ENCODE measurements at regions not wholly inside any gene's neighbourhood (a gene's known extent, or its start where the extent isn't known, plus 50 kb on each side); places are given as distances from the start of the nearest gene placed in this dataset.

DNA sequence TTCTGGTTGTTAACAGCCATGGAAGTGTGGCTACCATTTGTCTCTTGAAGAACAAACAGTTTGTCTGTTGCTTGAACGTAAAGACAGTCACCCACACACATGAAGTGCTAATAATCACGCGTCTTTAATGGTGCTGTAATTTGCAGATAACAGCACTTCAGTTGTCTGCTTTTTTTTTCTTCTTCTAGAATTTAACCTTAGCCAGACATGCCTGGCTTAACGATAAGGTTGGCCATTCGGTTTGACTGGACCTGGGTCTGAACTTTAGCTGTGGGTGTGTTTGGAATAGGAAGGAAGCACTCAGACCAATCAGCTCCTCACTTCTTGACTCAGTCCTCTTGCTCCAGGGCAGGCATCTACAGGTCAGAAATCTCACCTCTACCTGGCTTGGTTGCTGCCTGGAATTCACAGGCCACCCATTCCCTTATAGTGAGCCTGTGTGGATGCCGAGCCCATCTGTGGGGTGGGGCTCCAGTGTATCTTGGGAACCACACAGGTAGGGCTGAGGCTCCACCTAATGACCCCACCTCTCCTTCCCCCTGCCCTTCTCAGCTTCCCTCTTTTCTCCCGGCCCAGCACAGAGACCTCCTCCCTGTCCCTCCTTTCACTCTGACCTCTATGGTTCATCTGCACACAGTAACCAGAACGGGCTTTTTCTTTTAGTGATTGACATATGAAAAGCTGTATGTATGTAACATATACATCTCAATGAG lies 246.4 kb upstream of the PWP1 start:
- Histone ChIP-seq H2AK5ac (ENCODE audit: low read depth, low read length) (no peak overlapping the region; the same call in 1 of the 2 replicates), H2BK120ac (replicated peaks; ENCODE audit: low read depth, low read length) (no peak overlapping the region), H3K27me3 (replicated peaks in 1 of 4; ENCODE audit: control insufficient read depth in 3 of 4, extremely low read depth in 1 of 4, insufficient read depth in 3 of 4, low read length in 3 of 4) (no peaks in the 10 kb centered on the region), H3K4me2 (ENCODE audit: insufficient read depth in 1 of 2, low read depth in 2 of 2, low read length in 2 of 2) (no peak overlapping the region), H3K79me2 (ENCODE audit: control insufficient read depth in 1 of 2, insufficient read depth in 2 of 2, low read length in 2 of 2) (no peaks in the 10 kb centered on the region), H2AFZ (ENCODE audit: low read length) (no peak overlapping the region), H3K27ac (ENCODE audit: low read depth, low read length) (no peak overlapping the region), H3K4me1 (replicated peaks in 1 of 4; ENCODE audit: control insufficient read depth in 3 of 4, insufficient read depth in 4 of 4, low read length in 3 of 4) (peaks cover 3 to 5% (median 3%) of the 10 kb centered on the region in 4 experiments; a peak in 6 of 7 replicates), H2BK15ac (ENCODE audit: low read length) (no peak overlapping the region), H3K9me3 (ENCODE audit: insufficient read depth in 2 of 2, low read depth in 1 of 2, low read length in 1 of 2) (no peaks in the 10 kb centered on the region; a peak in 1 of 4 replicates), H4K5ac (ENCODE audit: insufficient read length, low read depth, low read length) (no peak overlapping the region), H3K14ac (ENCODE audit: insufficient read length) (no peak overlapping the region), H3K4me3 (ENCODE audit: extremely low read depth in 1 of 4, insufficient read depth in 2 of 4, low read depth in 3 of 4, low read length in 4 of 4) (no peak overlapping the region), H4K91ac (replicated peaks; ENCODE audit: insufficient read length, low read length) (no peak overlapping the region), H3K23ac (ENCODE audit: insufficient read length) (no peak overlapping the region), H3K9ac (replicated peaks in 1 of 4; ENCODE audit: extremely low read depth in 1 of 4, low read depth in 3 of 4, low read length in 3 of 4) (no peak overlapping the region), H4K8ac (ENCODE audit: extremely low read depth, insufficient read depth, low read length) (no peak overlapping the region), H3K79me1 (ENCODE audit: low read depth, low read length) (no peaks in the 10 kb centered on the region), H4K20me1 (replicated peaks in 1 of 2; ENCODE audit: control insufficient read depth in 1 of 2, insufficient read depth in 2 of 2, low read length in 2 of 2) (no peaks in the 10 kb centered on the region), H3K18ac (ENCODE audit: extremely low read depth, low read length) (no peak overlapping the region), H3K56ac (replicated peaks; ENCODE audit: insufficient read length, low read depth, low read length) (no peak overlapping the region), H2BK12ac (ENCODE audit: low read depth, low read length) (no peak overlapping the region), H2BK20ac (ENCODE audit: low read length) (no peak overlapping the region), H3K23me2 (ENCODE audit: low read depth, low read length) (no peaks in the 10 kb centered on the region), H3K36me3 (ENCODE audit: control insufficient read depth in 2 of 4, insufficient read depth in 4 of 4, low read length in 3 of 4) (no peaks in the 10 kb centered on the region), H3K4ac (replicated peaks; ENCODE audit: insufficient read length, low read depth, low read length) (no peak overlapping the region), H2BK5ac (ENCODE audit: low read depth, low read length) (no peak overlapping the region)
- ChIA-PET CTCF (ENCODE audit: partially characterized antibody) (interaction anchor here (0.6 to 5.2 kb wide), 7 partner anchors 9 to 942 kb away, joined by 3 to 24 read pairs (median 4); no protein-coding TSS in a partner anchor), POLR2A (ENCODE audit: partially characterized antibody) (interaction anchor here (1.1 kb wide), 1 partner anchor 9 kb away, joined by 4 read pairs; no protein-coding TSS in a partner anchor)
- TF ChIP-seq GTF2F1 (IDR thresholded peaks at IDR 0.05; ENCODE audit: borderline replicate concordance, low read depth, low read length) = no peak
- no peak for TF ChIP-seq SP4 (IDR thresholded peaks at IDR 0.05; ENCODE audit: low read length)
- no peak for TF ChIP-seq TAF1 (IDR thresholded peaks at IDR 0.05; ENCODE audit: low read depth, low read length)
- no peak for TF ChIP-seq BACH1 (IDR thresholded peaks at IDR 0.05; ENCODE audit: low read length)
- no peak for TF ChIP-seq FOSL1 (IDR thresholded peaks at IDR 0.05; ENCODE audit: insufficient read depth, low read depth, low read length)
- no peak for TF ChIP-seq BRCA1 (IDR thresholded peaks at IDR 0.05; ENCODE audit: low read depth, low read length)
- no peak for TF ChIP-seq RFX5 (IDR thresholded peaks at IDR 0.05; ENCODE audit: borderline replicate concordance, low read depth, low read length)
- TF ChIP-seq SIX5 (IDR thresholded peaks at IDR 0.05; ENCODE audit: low read depth, low read length) = no peak
- TF ChIP-seq, protein P1, sequence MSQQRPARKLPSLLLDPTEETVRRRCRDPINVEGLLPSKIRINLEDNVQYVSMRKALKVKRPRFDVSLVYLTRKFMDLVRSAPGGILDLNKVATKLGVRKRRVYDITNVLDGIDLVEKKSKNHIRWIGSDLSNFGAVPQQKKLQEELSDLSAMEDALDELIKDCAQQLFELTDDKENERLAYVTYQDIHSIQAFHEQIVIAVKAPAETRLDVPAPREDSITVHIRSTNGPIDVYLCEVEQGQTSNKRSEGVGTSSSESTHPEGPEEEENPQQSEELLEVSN (IDR thresholded peaks at IDR 0.05) = no peak
- no peak for TF ChIP-seq ASH2L (IDR thresholded peaks at IDR 0.05; ENCODE audit: low read length)
- no peak for TF ChIP-seq RXRA (IDR thresholded peaks at IDR 0.05; ENCODE audit: insufficient read depth, low read depth, low read length)
- no peak for TF ChIP-seq HDAC6 (IDR thresholded peaks at IDR 0.05; ENCODE audit: low read depth, low read length)
- TF ChIP-seq SIRT6 (IDR thresholded peaks at IDR 0.05; ENCODE audit: low read length) = no peak
- no peak for TF ChIP-seq TEAD4 (IDR thresholded peaks at IDR 0.05; ENCODE audit: low read depth, low read length)
- WGBS, 2 experiments (ENCODE audit: extremely low coverage in 1 of 2, insufficient coverage in 1 of 2, insufficient read length in 1 of 2, insufficient replicate concordance in 2 of 2, low coverage in 1 of 2, low lambda C conversion rate in 2 of 2, missing lambda C conversion rate in 1 of 2) = 75% methylated on average over 8 of the region's 8 CpGs; no CpG with 5 or more reads in 1 of the 2 experiments
- DNase-seq (ENCODE audit: low read depth in 1 of 2, low spot score in 2 of 2) = no peak
- peak; percentile 7 for FAIRE-seq

All from H1 (cell line).